ENCODE measurements at regions not wholly inside any gene's neighbourhood (a gene's known extent, or its start where the extent isn't known, plus 50 kb on each side); places are given as distances from the start of the nearest gene placed in this dataset.

- no peak overlapping the region for H3K4me3 ChIP-seq (replicated peaks; ENCODE audit: low read depth, low read length)
- H3K27me3 ChIP-seq (replicated peaks; ENCODE audit: control insufficient read depth, insufficient read depth, low read length) = no peaks in the 10 kb centered on the region
- no peaks in the 10 kb centered on the region for H3K36me3 ChIP-seq (ENCODE audit: control insufficient read depth, insufficient read depth, low read length)
- no peak for TF ChIP-seq CTCF (IDR thresholded peaks at IDR 0.05; ENCODE audit: insufficient read depth, low read length, poor library complexity, severe bottlenecking)
- no peak for DNase-seq (ENCODE audit: extremely low read depth, insufficient read length)
These were observed 535.1 kb downstream of the BCKDHB start for GRCh38 chr6:80641591-80641990.

GRCh38 chr6:80640176-80640575, 533.7 kb downstream of the BCKDHB start:
- Histone ChIP-seq H3K4me3 (replicated peaks; ENCODE audit: low read depth, low read length) (no peak overlapping the region), H3K36me3 (ENCODE audit: control insufficient read depth, insufficient read depth, low read length) (no peaks in the 10 kb centered on the region), H3K27me3 (replicated peaks; ENCODE audit: control insufficient read depth, insufficient read depth, low read length) (no peaks in the 10 kb centered on the region)
- no peak for DNase-seq (ENCODE audit: extremely low read depth, insufficient read length)
- TF ChIP-seq CTCF (IDR thresholded peaks at IDR 0.05; ENCODE audit: insufficient read depth, low read length, poor library complexity, severe bottlenecking) = no peak

- Histone ChIP-seq H3K36me3 (ENCODE audit: control insufficient read depth, insufficient read depth, low read length) (no peaks in the 10 kb centered on the region), H3K4me3 (replicated peaks; ENCODE audit: low read depth, low read length) (no peak overlapping the region), H3K27me3 (replicated peaks; ENCODE audit: control insufficient read depth, insufficient read depth, low read length) (no peaks in the 10 kb centered on the region)
- no peak for TF ChIP-seq CTCF (IDR thresholded peaks at IDR 0.05; ENCODE audit: insufficient read depth, low read length, poor library complexity, severe bottlenecking)
- no peak for DNase-seq (ENCODE audit: extremely low read depth, insufficient read length)
These were observed 532.7 kb downstream of the BCKDHB start for GRCh38 chr6:80639181-80639629.

GRCh38 chr6:80638213-80639055, 532.0 kb downstream of the BCKDHB start:
- H3K36me3 ChIP-seq (ENCODE audit: control insufficient read depth, insufficient read depth, low read length) = no peaks in the 10 kb centered on the region
- H3K27me3 ChIP-seq (replicated peaks; ENCODE audit: control insufficient read depth, insufficient read depth, low read length) = no peaks in the 10 kb centered on the region
- no peak for TF ChIP-seq CTCF (IDR thresholded peaks at IDR 0.05; ENCODE audit: insufficient read depth, low read length, poor library complexity, severe bottlenecking)
- no peak overlapping the region for H3K4me3 ChIP-seq (replicated peaks; ENCODE audit: low read depth, low read length)
- DNase-seq (ENCODE audit: extremely low read depth, insufficient read length) = no peak

GRCh38 chr6:80637312-80637711, 530.8 kb downstream of the BCKDHB start:
- H3K4me3 ChIP-seq (replicated peaks; ENCODE audit: low read depth, low read length) = no peak overlapping the region
- H3K27me3 ChIP-seq (replicated peaks; ENCODE audit: control insufficient read depth, insufficient read depth, low read length) = no peaks in the 10 kb centered on the region
- TF ChIP-seq CTCF (IDR thresholded peaks at IDR 0.05; ENCODE audit: insufficient read depth, low read length, poor library complexity, severe bottlenecking) = no peak
- DNase-seq (ENCODE audit: extremely low read depth, insufficient read length) = no peak
- H3K36me3 ChIP-seq (ENCODE audit: control insufficient read depth, insufficient read depth, low read length) = no peaks in the 10 kb centered on the region
